H9 (cell line): ENCODE measurements at regions not wholly inside any gene's neighbourhood (a gene's known extent, or its start where the extent isn't known, plus 50 kb on each side); places are given as distances from the start of the nearest gene placed in this dataset.

ENCODE experiments used
- DNase-seq: peaks from one replicate; pipeline ENCODE4 v3.0.0-alpha.2; 2017
- H2AFZ ChIP-seq: one replicate; pipeline ENCODE4 v1.6.1; 2013; ENCODE audit warnings: mild to moderate bottlenecking, low read length, control low read depth, moderate library complexity
- H2AK5ac ChIP-seq: 2 replicates; pipeline ENCODE4 v1.6.1; 2013; ENCODE audit warnings: low read length, control low read depth, mixed read lengths; ENCODE audit not compliant: insufficient read length
- H2BK120ac ChIP-seq: one replicate; pipeline ENCODE4 v1.6.1; 2013; ENCODE audit warnings: low read depth, mild to moderate bottlenecking, low read length, control low read depth, inconsistent platforms; ENCODE audit not compliant: poor library complexity, severe bottlenecking
- H2BK12ac ChIP-seq: 2 replicates; pipeline ENCODE4 v1.6.1; 2013; ENCODE audit warnings: low read length, control low read depth, mixed read lengths, low read depth; ENCODE audit not compliant: insufficient read length
- H2BK15ac ChIP-seq: 2 replicates; pipeline ENCODE4 v1.6.1; 2013; ENCODE audit warnings: low read depth, low read length, control low read depth
- H2BK20ac ChIP-seq: one replicate; pipeline ENCODE4 v1.6.1; 2013; ENCODE audit warnings: low read depth, mild to moderate bottlenecking, low read length, control low read depth, inconsistent platforms; ENCODE audit not compliant: poor library complexity, severe bottlenecking
- H2BK5ac ChIP-seq: 2 replicates; pipeline ENCODE4 v1.6.1; 2013; ENCODE audit warnings: low read length, control low read depth, mixed read lengths; ENCODE audit not compliant: insufficient read length
- H3K14ac ChIP-seq: 2 replicates; pipeline ENCODE4 v1.6.1; 2013; ENCODE audit warnings: low read length, control low read depth; ENCODE audit not compliant: insufficient read depth
- H3K18ac ChIP-seq: 2 replicates; pipeline ENCODE4 v1.6.1; 2013; ENCODE audit warnings: low read depth, mild to moderate bottlenecking, mixed read lengths, low read length, control low read depth; ENCODE audit not compliant: insufficient read length
- H3K23ac ChIP-seq: 2 replicates; pipeline ENCODE4 v1.6.1; 2013; ENCODE audit warnings: low read length, control low read depth, mixed read lengths, low read depth; ENCODE audit not compliant: insufficient read length
- H3K23me2 ChIP-seq: 2 replicates; pipeline ENCODE4 v1.6.1; 2013; ENCODE audit warnings: low read depth, mild to moderate bottlenecking, mixed read lengths, low read length, control low read depth; ENCODE audit not compliant: insufficient read length, poor library complexity, severe bottlenecking
- H3K27ac ChIP-seq: 2 replicates; pipeline ENCODE4 v1.5.1; 2013; ENCODE audit warnings: low read length, control low read depth, mixed read lengths, low read depth; ENCODE audit not compliant: insufficient read length
- H3K27me3 ChIP-seq: 2 replicates; pipeline ENCODE4 v1.6.1; 2013; ENCODE audit warnings: low read length, control low read depth, inconsistent platforms; ENCODE audit not compliant: insufficient read depth
- H3K4ac ChIP-seq: 2 replicates; pipeline ENCODE4 v1.6.1; 2013; ENCODE audit warnings: low read depth, mild to moderate bottlenecking, control low read depth, inconsistent platforms, low read length, moderate library complexity
- H3K4me1 ChIP-seq: 2 replicates; pipeline ENCODE4 v1.6.1; 2013; ENCODE audit warnings: low read length, control low read depth, inconsistent platforms; ENCODE audit not compliant: insufficient read depth
- H3K4me2 ChIP-seq: 2 replicates; pipeline ENCODE4 v1.6.1; 2013; ENCODE audit warnings: low read length, control low read depth, mixed read lengths; ENCODE audit not compliant: insufficient read length, insufficient read depth
- H3K56ac ChIP-seq: 2 replicates; pipeline ENCODE4 v1.6.1; 2013; ENCODE audit warnings: low read depth, mild to moderate bottlenecking, mixed read lengths, low read length, control low read depth; ENCODE audit not compliant: insufficient read length
- H3K79me1 ChIP-seq: 2 replicates; pipeline ENCODE4 v1.6.1; 2013; ENCODE audit warnings: low read depth, mild to moderate bottlenecking, moderate library complexity, low read length, control low read depth, inconsistent platforms; ENCODE audit not compliant: insufficient read depth, poor library complexity, severe bottlenecking
- H3K79me2 ChIP-seq: 2 replicates; pipeline ENCODE4 v1.6.1; 2013; ENCODE audit warnings: low read length, control low read depth, inconsistent platforms; ENCODE audit not compliant: insufficient read depth
- H3K9ac ChIP-seq: 2 replicates; pipeline ENCODE4 v1.6.1; 2013; ENCODE audit warnings: low read length, control low read depth, mixed read lengths; ENCODE audit not compliant: insufficient read length; ENCODE audit errors: extremely low read depth
- H3K9me3 ChIP-seq: one replicate; pipeline ENCODE4 v1.6.1; 2013; ENCODE audit warnings: low read depth, low read length, inconsistent platforms; ENCODE audit not compliant: control insufficient read depth
- H3T11ph ChIP-seq: one replicate; pipeline ENCODE4 v1.6.1; 2013; ENCODE audit warnings: mild to moderate bottlenecking, low read length, control low read depth, inconsistent platforms
- H4K20me1 ChIP-seq: one replicate; pipeline ENCODE4 v1.6.1; 2013; ENCODE audit not compliant: control insufficient read depth, insufficient read length, insufficient read depth
- H4K5ac ChIP-seq: 2 replicates; pipeline ENCODE4 v1.6.1; 2013; ENCODE audit warnings: low read depth, mild to moderate bottlenecking, mixed read lengths, low read length, control low read depth; ENCODE audit not compliant: insufficient read length
- H4K8ac ChIP-seq: replicated peaks from 2 replicates; pipeline ENCODE4 v1.6.1; 2013; ENCODE audit warnings: low read length, control low read depth, mixed read lengths, low read depth; ENCODE audit not compliant: insufficient read length
- H4K91ac ChIP-seq: 2 replicates; pipeline ENCODE4 v1.6.1; 2013; ENCODE audit warnings: low read depth, mild to moderate bottlenecking, moderate library complexity, mixed read lengths, low read length, control low read depth; ENCODE audit not compliant: insufficient read length
- H3K27ac Mint-ChIP-seq, 3 experiments: 2 replicates in 2 of 3; 3 replicates in 1 of 3; pipeline ENCODE4 v1.8.0; 2020 to 2021; ENCODE audit warnings: mixed read lengths in 3 of 3, mild to moderate bottlenecking in 1 of 3, moderate library complexity in 1 of 3
- H3K27me3 Mint-ChIP-seq: 2 replicates; pipeline ENCODE4 v1.8.0; 2021; ENCODE audit warnings: low read depth, mild to moderate bottlenecking, moderate library complexity, mixed read lengths
- H3K36me3 Mint-ChIP-seq, 3 experiments: 2 replicates in 2 of 3; 3 replicates in 1 of 3; pipeline ENCODE4 v1.8.0; 2020 to 2021; ENCODE audit warnings: low read depth in 3 of 3, mixed read lengths in 3 of 3; ENCODE audit not compliant: insufficient read depth in 1 of 3
- H3K4me1 Mint-ChIP-seq, 2 experiments: 2 replicates each; pipeline ENCODE4 v1.8.0; 2020; ENCODE audit warnings: mixed read lengths in 2 of 2
- H3K4me3 Mint-ChIP-seq, 2 experiments: 2 replicates in 1 of 2; 3 replicates in 1 of 2; pipeline ENCODE4 v1.8.0; 2020 to 2021; ENCODE audit warnings: mild to moderate bottlenecking in 2 of 2, mixed read lengths in 2 of 2, moderate library complexity in 1 of 2
- H3K9me3 Mint-ChIP-seq, 2 experiments: 2 replicates in 1 of 2; 3 replicates in 1 of 2; pipeline ENCODE4 v1.8.0; 2020; ENCODE audit warnings: mild to moderate bottlenecking in 2 of 2, mixed read lengths in 2 of 2, moderate library complexity in 1 of 2
- CTCF ChIP-seq: fragments of 200-600 bp; sonication (generic); conservative IDR thresholded peaks from 3 replicates; pipeline ENCODE4 v1.8.0; 2021; ENCODE audit warnings: antibody characterized with exemption, mild to moderate bottlenecking
- WGBS: extraction: QIAGEN DNeasy Blood & Tissue Kit; methylation state at CpG from one replicate; pipeline ENCODE4 v1.1.7; 2013; ENCODE audit warnings: missing lambda C conversion rate, low lambda C conversion rate, mixed read lengths; ENCODE audit not compliant: insufficient read length; ENCODE audit errors: extremely low coverage; 5-methylcytosine and 5-hydroxymethylcytosine counted together

DNA sequence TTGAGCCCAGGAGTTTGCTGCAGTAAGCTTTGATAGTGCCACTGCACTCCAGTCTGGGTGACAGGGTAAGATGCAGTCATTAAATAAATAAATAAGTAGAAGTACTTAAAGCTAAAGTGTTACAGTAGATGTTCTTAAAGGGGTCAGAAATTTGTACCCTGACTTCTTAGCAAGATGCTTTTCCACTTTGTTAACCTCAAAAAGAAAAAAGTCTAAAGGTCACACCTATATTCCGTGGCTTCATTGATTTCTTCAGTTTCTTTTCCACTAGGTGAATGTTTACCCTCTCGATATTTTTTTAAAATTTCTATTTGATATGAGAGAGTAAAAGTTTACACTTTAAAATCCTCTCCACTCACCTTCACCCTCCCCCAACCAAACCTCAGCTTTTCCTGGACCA lies 64.3 kb upstream of the PLEKHA5 start:
- Mint-ChIP-seq H3K27ac (peak overlapping the region in 2 of 3 experiments; percentile 16 to 76; a peak in 2 of 7 replicates), H3K4me1 (peaks cover 23 to 24% of the 10 kb centered on the region in 2 experiments), H3K4me3 (no peak overlapping the region), H3K36me3 (peaks cover 0 to 2% (median 0%) of the 10 kb centered on the region in 3 experiments; a peak in 1 of 7 replicates), H3K27me3 (no peaks in the 10 kb centered on the region), H3K9me3 (no peaks in the 10 kb centered on the region)
- Histone ChIP-seq H3K9ac (no peak overlapping the region), H2BK15ac (no peak overlapping the region), H4K20me1 (no peaks in the 10 kb centered on the region), H3K27me3 (no peaks in the 10 kb centered on the region), H3K56ac (no peak overlapping the region), H3K79me1 (no peaks in the 10 kb centered on the region), H3K18ac (no peak overlapping the region), H4K91ac (no peak overlapping the region), H3K9me3 (no peaks in the 10 kb centered on the region), H3K23ac (no peak overlapping the region), H3K4me2 (no peak overlapping the region), H4K8ac (no peak overlapping the region), H3K79me2 (no peaks in the 10 kb centered on the region), H3K4me1 (peaks cover 3% of the 10 kb centered on the region; the same call in 1 of the 2 replicates), H2BK12ac (no peak overlapping the region), H2AFZ (no peak overlapping the region), H3K4ac (no peak overlapping the region), H3T11ph (no peak overlapping the region), H2BK120ac (no peak overlapping the region), H3K27ac (no peak overlapping the region), H2AK5ac (no peak overlapping the region), H3K23me2 (no peaks in the 10 kb centered on the region), H3K14ac (no peak overlapping the region), H4K5ac (no peak overlapping the region), H2BK5ac (no peak overlapping the region), H2BK20ac (no peak overlapping the region)
- TF ChIP-seq CTCF: no peak
- WGBS: no CpG with 5 or more reads among the region's 2 CpGs
- no peak for DNase-seq
